Gastroesophageal sphincter (tissue), 4 donors: ENCODE measurements at regions not wholly inside any gene's neighbourhood (a gene's known extent, or its start where the extent isn't known, plus 50 kb on each side); places are given as distances from the start of the nearest gene placed in this dataset.

ENCODE experiments used
- ATAC-seq: fragments of 150-250 bp; one replicate; pipeline ENCODE4 v1.9.1; 2016; ENCODE audit warnings: mild to moderate bottlenecking, moderate library complexity
- H3K27ac ChIP-seq, 4 donors: fragments of 200-600 bp; sonication (generic) in 3 of 4; 1 replicate in 3 of 4; 2 replicates in 1 of 4; pipeline ENCODE4 v1.5.1; 2016 to 2019
- H3K27me3 ChIP-seq: fragments of 200-600 bp; sonication (generic); one replicate; pipeline ENCODE4 v1.5.1; 2019
- H3K36me3 ChIP-seq, 2 donors: fragments of 200-600 bp; sonication (generic); one replicate each; pipeline ENCODE4 v1.5.1; 2019; ENCODE audit warnings: control low read depth in 1 of 2
- H3K4me1 ChIP-seq, 3 donors: fragments of 200-600 bp; sonication (generic); 1 replicate in 2 of 3; 2 replicates in 1 of 3; pipeline ENCODE4 v1.5.1; 2016 to 2019; ENCODE audit warnings: control low read depth in 2 of 3
- H3K4me3 ChIP-seq, 2 donors: fragments of 200-600 bp; sonication (generic); one replicate each; pipeline ENCODE4 v1.5.1; 2019; ENCODE audit warnings: mild to moderate bottlenecking in 1 of 2, moderate library complexity in 1 of 2
- H3K9me3 ChIP-seq, 3 donors: fragments of 200-600 bp; sonication (generic); one replicate each; pipeline ENCODE4 v1.5.1; 2017 to 2019; ENCODE audit warnings: control low read depth in 2 of 3
- CTCF ChIP-seq, 4 experiments: fragments of 200-600 bp in 2 of 4; fragments of 450-650 bp in 2 of 4; sonication (generic) in 1 of 4; IDR thresholded peaks; one replicate each; pipeline ENCODE4 v1.5.1; 2017 to 2019; ENCODE audit warnings: antibody characterized with exemption in 4 of 4, mild to moderate bottlenecking in 2 of 4, moderate library complexity in 2 of 4
- EP300 ChIP-seq: sonication (generic); formaldehyde crosslinking; IDR thresholded peaks from one replicate; pipeline ENCODE4 v1.6.1; 2017; ENCODE audit warnings: antibody characterized with exemption, mild to moderate bottlenecking
- POLR2A ChIP-seq, 2 donors: fragments of 450-650 bp; IDR thresholded peaks; one replicate each; pipeline ENCODE4 v1.6.1; 2017; ENCODE audit warnings: antibody characterized with exemption in 2 of 2, mild to moderate bottlenecking in 2 of 2, moderate library complexity in 1 of 2
- POLR2AphosphoS5 ChIP-seq: sonication (generic); formaldehyde crosslinking; IDR thresholded peaks from one replicate; pipeline ENCODE4 v1.6.1; 2017; ENCODE audit warnings: antibody characterized with exemption
- WGBS, 2 donors: methylation state at CpG; one replicate each; pipeline ENCODE4 v1.1.5; 2018; ENCODE audit warnings: low coverage in 1 of 2; 5-methylcytosine and 5-hydroxymethylcytosine counted together

GRCh38 chr6:113625850-113626249 lies 231.3 kb upstream of the MARCKS start:
- Histone ChIP-seq H3K4me1 (peaks cover 0 to 27% (median 0%) of the 10 kb centered on the region in 3 donors), H3K36me3 (no peaks in the 10 kb centered on the region), H3K9me3 (no peaks in the 10 kb centered on the region), H3K4me3 (no peak overlapping the region), H3K27ac (no peak overlapping the region), H3K27me3 (no peaks in the 10 kb centered on the region)
- 53 to 55% methylated on average over 3 of the region's 3 CpGs for WGBS, 2 donors
- ATAC-seq: no peak
- TF ChIP-seq CTCF (IDR thresholded peaks at IDR 0.05) (no peak), EP300 (no peak), POLR2A (IDR thresholded peaks at IDR 0.05) (no peak), POLR2AphosphoS5 (no peak)

GRCh38 chr6:113626475-113626874 lies 230.7 kb upstream of the MARCKS start:
- ATAC-seq: no peak
- Histone ChIP-seq H3K27ac (no peak overlapping the region), H3K4me3 (no peak overlapping the region), H3K27me3 (no peaks in the 10 kb centered on the region), H3K9me3 (no peaks in the 10 kb centered on the region), H3K36me3 (no peaks in the 10 kb centered on the region), H3K4me1 (peaks cover 0 to 33% (median 2%) of the 10 kb centered on the region in 3 donors)
- TF ChIP-seq POLR2A (IDR thresholded peaks at IDR 0.05): no peak
- TF ChIP-seq CTCF (IDR thresholded peaks at IDR 0.05): no peak
- TF ChIP-seq EP300: no peak
- TF ChIP-seq POLR2AphosphoS5: no peak
- WGBS, 2 donors: 80 to 100% methylated on average over 1 of the region's 1 CpG

- Histone ChIP-seq H3K27ac (no peak overlapping the region), H3K9me3 (no peaks in the 10 kb centered on the region), H3K27me3 (no peaks in the 10 kb centered on the region), H3K4me3 (no peak overlapping the region), H3K36me3 (no peaks in the 10 kb centered on the region), H3K4me1 (peaks cover 0 to 43% (median 6%) of the 10 kb centered on the region in 3 donors)
- ATAC-seq: no peak
- 93 to 100% methylated on average over 2 of the region's 2 CpGs for WGBS, 2 donors
- TF ChIP-seq CTCF (IDR thresholded peaks at IDR 0.05) (no peak), POLR2AphosphoS5 (no peak), POLR2A (IDR thresholded peaks at IDR 0.05) (no peak), EP300 (no peak)
Measured at GRCh38 chr6:113627480-113627879, 229.7 kb upstream of the MARCKS start.

- H3K36me3 ChIP-seq: no peaks in the 10 kb centered on the region
- no peak overlapping the region for H3K27ac ChIP-seq
- peaks cover 0 to 44% (median 6%) of the 10 kb centered on the region in 3 donors for H3K4me1 ChIP-seq
- no peak overlapping the region for H3K4me3 ChIP-seq
- H3K9me3 ChIP-seq: no peaks in the 10 kb centered on the region
- ATAC-seq: no peak
- no peaks in the 10 kb centered on the region for H3K27me3 ChIP-seq
- TF ChIP-seq CTCF (IDR thresholded peaks at IDR 0.05) (no peak), EP300 (no peak), POLR2AphosphoS5 (no peak), POLR2A (IDR thresholded peaks at IDR 0.05) (no peak)
Measured at GRCh38 chr6:113629256-113629655, 227.9 kb upstream of the MARCKS start.

- Histone ChIP-seq H3K4me1 (peaks cover 0 to 47% (median 6%) of the 10 kb centered on the region in 3 donors), H3K9me3 (no peaks in the 10 kb centered on the region), H3K27me3 (no peaks in the 10 kb centered on the region), H3K27ac (no peak overlapping the region), H3K4me3 (no peak overlapping the region), H3K36me3 (no peaks in the 10 kb centered on the region)
- no peak for TF ChIP-seq EP300
- TF ChIP-seq POLR2AphosphoS5: no peak
- TF ChIP-seq CTCF (IDR thresholded peaks at IDR 0.05): no peak
- no peak for TF ChIP-seq POLR2A (IDR thresholded peaks at IDR 0.05)
- ATAC-seq: no peak
- 50 to 64% methylated on average over 1 of the region's 1 CpG for WGBS, 2 donors
Measured at GRCh38 chr6:113629975-113630737, 227.0 kb upstream of the MARCKS start.
